Vagina (tissue), 2 donors: ENCODE measurements at regions not wholly inside any gene's neighbourhood (a gene's known extent, or its start where the extent isn't known, plus 50 kb on each side); places are given as distances from the start of the nearest gene placed in this dataset.

Experiments
- DNase-seq, 2 donors: peaks; one replicate each; pipeline ENCODE4 v3.0.0-alpha.2; 2017; ENCODE audit errors: extremely low spot score in 2 of 2
- H3K27ac ChIP-seq: fragments of 200-600 bp; sonication (generic); one replicate; pipeline ENCODE4 v1.5.1; 2019
- H3K27me3 ChIP-seq: fragments of 200-600 bp; sonication (generic); one replicate; pipeline ENCODE4 v1.5.1; 2019
- H3K36me3 ChIP-seq, 2 donors: fragments of 200-600 bp; sonication (generic); one replicate each; pipeline ENCODE4 v1.5.1; 2017 to 2019
- H3K4me1 ChIP-seq: fragments of 200-600 bp; sonication (generic); one replicate; pipeline ENCODE4 v1.5.1; 2019
- H3K4me3 ChIP-seq, 2 donors: fragments of 200-600 bp; sonication (generic); 1 replicate in 1 of 2; 2 replicates in 1 of 2; pipeline ENCODE4 v1.5.1; 2016 to 2019
- H3K9me3 ChIP-seq: fragments of 200-600 bp; sonication (generic); one replicate; pipeline ENCODE4 v1.5.1; 2019
- CTCF ChIP-seq, 3 experiments: fragments of 450-650 bp in 2 of 3; fragments of 200-600 bp in 1 of 3; sonication (generic) in 1 of 3; IDR thresholded peaks; one replicate each; pipeline ENCODE4 v1.5.1; 2017 to 2019; ENCODE audit warnings: antibody characterized with exemption in 3 of 3, mild to moderate bottlenecking in 2 of 3, moderate library complexity in 2 of 3
- POLR2A ChIP-seq, 2 donors: fragments of 450-650 bp; IDR thresholded peaks; one replicate each; pipeline ENCODE4 v1.6.1; 2017; ENCODE audit warnings: antibody characterized with exemption in 2 of 2, mild to moderate bottlenecking in 2 of 2, moderate library complexity in 2 of 2
- POLR2AphosphoS5 ChIP-seq, 2 donors: sonication (generic); formaldehyde crosslinking; IDR thresholded peaks; one replicate each; pipeline ENCODE4 v1.9.0; 2017; ENCODE audit warnings: antibody characterized with exemption in 2 of 2, mild to moderate bottlenecking in 2 of 2, low read depth in 1 of 2; ENCODE audit not compliant: insufficient read depth in 1 of 2
- intact Hi-C: fragments of 100-400 bp; cut with DNase I; formaldehyde crosslinking; loops from one replicate; pipeline ENCODE4 v1.15.1; 2023

- no peak for TF ChIP-seq CTCF (IDR thresholded peaks at IDR 0.05)
- no peak for TF ChIP-seq POLR2A (IDR thresholded peaks at IDR 0.05)
- TF ChIP-seq POLR2AphosphoS5 (IDR thresholded peaks at IDR 0.05; ENCODE audit: insufficient read depth in 1 of 2, low read depth in 1 of 2), result no peak
- Histone ChIP-seq H3K27ac (no peak overlapping the region), H3K4me1 (no peaks in the 10 kb centered on the region), H3K9me3 (no peaks in the 10 kb centered on the region), H3K27me3 (no peaks in the 10 kb centered on the region), H3K36me3 (no peaks in the 10 kb centered on the region), H3K4me3 (no peak overlapping the region)
- intact Hi-C loops, result no loop called here
- no peak for DNase-seq
Measured at GRCh38 chr2:35976611-35977010, 379.0 kb upstream of the CRIM1 start.

DNA sequence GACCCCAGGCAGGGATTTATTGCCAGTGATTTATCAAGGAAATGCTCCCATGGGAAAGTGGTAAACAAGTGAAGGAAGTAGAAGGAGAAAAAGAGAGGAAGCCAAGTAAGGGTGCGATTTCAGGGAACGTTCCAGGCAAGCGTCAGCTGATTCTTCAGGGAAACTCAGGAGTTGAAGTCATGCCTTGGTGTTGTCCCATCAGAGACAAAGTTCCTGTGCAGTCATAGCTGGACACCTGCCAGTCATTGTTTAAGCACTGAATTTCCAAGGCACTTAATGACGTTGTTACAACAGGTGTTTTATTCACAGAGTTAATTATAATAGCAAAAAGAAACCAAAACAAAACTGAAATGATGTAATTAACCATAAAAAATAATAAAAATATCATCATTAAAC, 381.8 kb upstream of the CRIM1 start:
- Histone ChIP-seq H3K27ac (no peak overlapping the region), H3K4me3 (no peak overlapping the region), H3K9me3 (no peaks in the 10 kb centered on the region), H3K27me3 (no peaks in the 10 kb centered on the region), H3K36me3 (no peaks in the 10 kb centered on the region), H3K4me1 (no peaks in the 10 kb centered on the region)
- intact Hi-C loops, result no loop called here
- no peak for TF ChIP-seq CTCF (IDR thresholded peaks at IDR 0.05)
- TF ChIP-seq POLR2AphosphoS5 (IDR thresholded peaks at IDR 0.05; ENCODE audit: insufficient read depth in 1 of 2, low read depth in 1 of 2), result no peak
- TF ChIP-seq POLR2A (IDR thresholded peaks at IDR 0.05), result no peak
- DNase-seq, result no peak

- intact Hi-C loops, result no loop called here
- Histone ChIP-seq H3K27ac (no peak overlapping the region), H3K4me3 (no peak overlapping the region), H3K9me3 (no peaks in the 10 kb centered on the region), H3K27me3 (no peaks in the 10 kb centered on the region), H3K4me1 (no peaks in the 10 kb centered on the region), H3K36me3 (no peaks in the 10 kb centered on the region)
- DNase-seq, result no peak
- TF ChIP-seq POLR2AphosphoS5 (IDR thresholded peaks at IDR 0.05; ENCODE audit: insufficient read depth in 1 of 2, low read depth in 1 of 2), result no peak
- peak in 1 of 3 experiments; percentile 23 for TF ChIP-seq CTCF (IDR thresholded peaks at IDR 0.05)
- no peak for TF ChIP-seq POLR2A (IDR thresholded peaks at IDR 0.05)
Measured at GRCh38 chr2:35973132-35973736, 382.3 kb upstream of the CRIM1 start.

- no peaks in the 10 kb centered on the region for H3K9me3 ChIP-seq
- no peaks in the 10 kb centered on the region for H3K36me3 ChIP-seq
Measured at GRCh38 chr2:35963824-35964223, 391.8 kb upstream of the CRIM1 start.

More at GRCh38 chr2:35963824-35964223, 391.8 kb upstream of the CRIM1 start:
- no peaks in the 10 kb centered on the region for H3K4me1 ChIP-seq
- no peak for DNase-seq
- no peaks in the 10 kb centered on the region for H3K27me3 ChIP-seq
- TF ChIP-seq POLR2A (IDR thresholded peaks at IDR 0.05) (no peak), POLR2AphosphoS5 (IDR thresholded peaks at IDR 0.05; ENCODE audit: insufficient read depth in 1 of 2, low read depth in 1 of 2) (no peak), CTCF (IDR thresholded peaks at IDR 0.05) (no peak)
- H3K4me3 ChIP-seq, result no peak overlapping the region
- intact Hi-C loops, result no loop called here
- H3K27ac ChIP-seq, result no peak overlapping the region
